Nucleus accumbens (tissue), 56 donors: ENCODE measurements at regions not wholly inside any gene's neighbourhood (a gene's known extent, or its start where the extent isn't known, plus 50 kb on each side); places are given as distances from the start of the nearest gene placed in this dataset.

ENCODE experiments used
- DNase-seq, 56 donors: peaks; one replicate each; lab custom pipeline; 2025; lab: John Stamatoyannopoulos, UW

GRCh38 chr13:58032676-58033460, 401.3 kb downstream of the PCDH17 start:
- no peak for DNase-seq

- no peak for DNase-seq
These were observed 412.4 kb downstream of the PCDH17 start for GRCh38 chr13:58043971-58044370.

- DNase-seq: no peak
These were observed 417.1 kb downstream of the PCDH17 start for GRCh38 chr13:58048670-58049069.

GRCh38 chr13:58051396-58051795, 419.9 kb downstream of the PCDH17 start:
- no peak for DNase-seq

- peak in 1 of 56 donors; percentile 0 for DNase-seq
These were observed 420.3 kb downstream of the PCDH17 start for GRCh38 chr13:58051807-58052375.

- no peak for DNase-seq
These were observed 424.9 kb downstream of the PCDH17 start for GRCh38 chr13:58056426-58056825.

- no peak for DNase-seq
These were observed 428.1 kb downstream of the PCDH17 start for GRCh38 chr13:58059624-58060023.

GRCh38 chr13:58080806-58081205, 449.3 kb downstream of the PCDH17 start:
- DNase-seq: no peak

- DNase-seq: no peak
These were observed 449.8 kb downstream of the PCDH17 start for GRCh38 chr13:58081301-58081820.

GRCh38 chr13:58083064-58083463, 451.5 kb downstream of the PCDH17 start:
- DNase-seq: no peak

GRCh38 chr13:58085274-58085673, 453.7 kb downstream of the PCDH17 start:
- DNase-seq: no peak

GRCh38 chr13:58085819-58086218, 454.3 kb downstream of the PCDH17 start:
- no peak for DNase-seq

- no peak for DNase-seq
These were observed 456.0 kb downstream of the PCDH17 start for GRCh38 chr13:58087566-58087965.

- no peak for DNase-seq
These were observed 461.9 kb downstream of the PCDH17 start for GRCh38 chr13:58093394-58093793.

GRCh38 chr13:58097831-58098230, 466.3 kb downstream of the PCDH17 start:
- DNase-seq: no peak

GRCh38 chr13:58119351-58119750, 487.8 kb downstream of the PCDH17 start:
- no peak for DNase-seq

GRCh38 chr13:58119804-58120203, 488.3 kb downstream of the PCDH17 start:
- no peak for DNase-seq

GRCh38 chr13:58126496-58126895, 495.0 kb downstream of the PCDH17 start:
- DNase-seq: no peak

GRCh38 chr13:58134012-58134411, 502.5 kb downstream of the PCDH17 start:
- DNase-seq: no peak

- DNase-seq: no peak
These were observed 503.0 kb downstream of the PCDH17 start for GRCh38 chr13:58134525-58134924.

GRCh38 chr13:58142952-58143351, 511.4 kb downstream of the PCDH17 start:
- DNase-seq: no peak

GRCh38 chr13:58144616-58145015, 513.1 kb downstream of the PCDH17 start:
- no peak for DNase-seq
